ENCODE measurements at regions not wholly inside any gene's neighbourhood (a gene's known extent, or its start where the extent isn't known, plus 50 kb on each side); places are given as distances from the start of the nearest gene placed in this dataset.
"Not testable (repeated sequence)": the region's sequence is repeated elsewhere in the genome, so short reads cannot be mapped to it uniquely, and the experiment has no call there.

- DNase-seq (ENCODE audit: low spot score), result no peak
These were observed 534.6 kb upstream of the PTBP2 start for GRCh38 chr1:96187020-96187419.

GRCh38 chr1:96191165-96191564, 530.4 kb upstream of the PTBP2 start:
- no peak for DNase-seq (ENCODE audit: low spot score)

GRCh38 chr1:96206451-96206850, 515.1 kb upstream of the PTBP2 start:
- no peak for DNase-seq (ENCODE audit: low spot score)

- no peak for DNase-seq (ENCODE audit: low spot score)
These were observed 513.6 kb upstream of the PTBP2 start for GRCh38 chr1:96207936-96208335.

- DNase-seq (ENCODE audit: low spot score), result no peak
These were observed 513.2 kb upstream of the PTBP2 start for GRCh38 chr1:96208428-96208827.

- no peak for DNase-seq (ENCODE audit: low spot score)
These were observed 511.5 kb upstream of the PTBP2 start for GRCh38 chr1:96210054-96210453.

- no peak for DNase-seq (ENCODE audit: low spot score)
These were observed 510.4 kb upstream of the PTBP2 start for GRCh38 chr1:96211202-96211601.

GRCh38 chr1:96214982-96215381, 506.6 kb upstream of the PTBP2 start:
- DNase-seq (ENCODE audit: low spot score), result no peak

- DNase-seq (ENCODE audit: low spot score), result no peak
These were observed 500.9 kb upstream of the PTBP2 start for GRCh38 chr1:96220651-96221050.

- no peak for DNase-seq (ENCODE audit: low spot score)
These were observed 498.9 kb upstream of the PTBP2 start for GRCh38 chr1:96222701-96223100.

- DNase-seq (ENCODE audit: low spot score), result not testable (repeated sequence)
These were observed 497.4 kb upstream of the PTBP2 start for GRCh38 chr1:96224229-96224628.

- no peak for DNase-seq (ENCODE audit: low spot score)
These were observed 488.2 kb upstream of the PTBP2 start for GRCh38 chr1:96233422-96233821.

- DNase-seq (ENCODE audit: low spot score), result no peak
These were observed 487.3 kb upstream of the PTBP2 start for GRCh38 chr1:96234299-96234698.

GRCh38 chr1:96236156-96236739, 485.3 kb upstream of the PTBP2 start:
- DNase-seq (ENCODE audit: low spot score), result peak; percentile 6

- no peak for DNase-seq (ENCODE audit: low spot score)
These were observed 483.2 kb upstream of the PTBP2 start for GRCh38 chr1:96238426-96238825.

GRCh38 chr1:96240438-96240837, 481.1 kb upstream of the PTBP2 start:
- DNase-seq (ENCODE audit: low spot score), result no peak

- DNase-seq (ENCODE audit: low spot score), result no peak
These were observed 468.1 kb upstream of the PTBP2 start for GRCh38 chr1:96253246-96254035.

GRCh38 chr1:96256130-96256790, 465.3 kb upstream of the PTBP2 start:
- DNase-seq (ENCODE audit: low spot score), result no peak

GRCh38 chr1:96259399-96259798, 462.2 kb upstream of the PTBP2 start:
- no peak for DNase-seq (ENCODE audit: low spot score)

GRCh38 chr1:96281491-96281890, 440.1 kb upstream of the PTBP2 start:
- no peak for DNase-seq (ENCODE audit: low spot score)

- DNase-seq (ENCODE audit: low spot score), result no peak
These were observed 431.6 kb upstream of the PTBP2 start for GRCh38 chr1:96290033-96290432.

- no peak for DNase-seq (ENCODE audit: low spot score)
These were observed 430.8 kb upstream of the PTBP2 start for GRCh38 chr1:96290801-96291200.

GRCh38 chr1:96291468-96291867, 430.1 kb upstream of the PTBP2 start:
- DNase-seq (ENCODE audit: low spot score), result no peak

Data from activated CD4-positive, alpha-beta T cell treated with anti-CD3 and anti-CD28 coated beads, Interleukin-2, Interleukin-4, amounts not matched to agents 100 ng/mL and 50 ng/mL, durations not matched to agents 16 hours and 8 hours (primary cell).